HEK293T (cell line): ENCODE measurements at regions not wholly inside any gene's neighbourhood (a gene's known extent, or its start where the extent isn't known, plus 50 kb on each side); places are given as distances from the start of the nearest gene placed in this dataset.

Experiments
- BHLHE40 ChIP-seq: fragments of 450-650 bp; IDR thresholded peaks from 2 replicates; pipeline ENCODE4 v1.6.1; 2016; ENCODE audit warnings: mild to moderate bottlenecking, moderate library complexity, borderline replicate concordance
- ELF4 ChIP-seq: fragments of 450-650 bp; IDR thresholded peaks from 2 replicates; pipeline ENCODE4 v1.6.1; 2017; ENCODE audit warnings: antibody characterized with exemption
- FOXM1 ChIP-seq: fragments of 450-650 bp; IDR thresholded peaks from 2 replicates; pipeline ENCODE4 v1.6.1; 2017; ENCODE audit warnings: mild to moderate bottlenecking, borderline replicate concordance
- LEF1 ChIP-seq: fragments of 450-650 bp; IDR thresholded peaks from 2 replicates; pipeline ENCODE4 v1.6.1; 2017; ENCODE audit warnings: mild to moderate bottlenecking, borderline replicate concordance
- SP1 ChIP-seq: fragments of 450-650 bp; IDR thresholded peaks from 2 replicates; pipeline ENCODE4 v1.6.1; 2017
- TARDBP ChIP-seq: fragments of 450-650 bp; IDR thresholded peaks from 2 replicates; pipeline ENCODE4 v1.6.1; 2016

- no peak for TF ChIP-seq TARDBP
- TF ChIP-seq FOXM1: no peak
- TF ChIP-seq ELF4: no peak
- no peak for TF ChIP-seq LEF1
- no peak for TF ChIP-seq BHLHE40
- TF ChIP-seq SP1: no peak
These were observed 86.7 kb upstream of the ESRRB start for GRCh38 chr14:76289276-76289675.
